HG02763 (cell line): ENCODE measurements at regions not wholly inside any gene's neighbourhood (a gene's known extent, or its start where the extent isn't known, plus 50 kb on each side); places are given as distances from the start of the nearest gene placed in this dataset.

Experiments
- ATAC-seq: cut with Tn5 transposase; IDR thresholded peaks from one replicate; pipeline ENCODE4 v1.9.1; 2021; ENCODE audit warnings: mild to moderate bottlenecking, moderate library complexity; ENCODE audit not compliant: unreplicated experiment

DNA sequence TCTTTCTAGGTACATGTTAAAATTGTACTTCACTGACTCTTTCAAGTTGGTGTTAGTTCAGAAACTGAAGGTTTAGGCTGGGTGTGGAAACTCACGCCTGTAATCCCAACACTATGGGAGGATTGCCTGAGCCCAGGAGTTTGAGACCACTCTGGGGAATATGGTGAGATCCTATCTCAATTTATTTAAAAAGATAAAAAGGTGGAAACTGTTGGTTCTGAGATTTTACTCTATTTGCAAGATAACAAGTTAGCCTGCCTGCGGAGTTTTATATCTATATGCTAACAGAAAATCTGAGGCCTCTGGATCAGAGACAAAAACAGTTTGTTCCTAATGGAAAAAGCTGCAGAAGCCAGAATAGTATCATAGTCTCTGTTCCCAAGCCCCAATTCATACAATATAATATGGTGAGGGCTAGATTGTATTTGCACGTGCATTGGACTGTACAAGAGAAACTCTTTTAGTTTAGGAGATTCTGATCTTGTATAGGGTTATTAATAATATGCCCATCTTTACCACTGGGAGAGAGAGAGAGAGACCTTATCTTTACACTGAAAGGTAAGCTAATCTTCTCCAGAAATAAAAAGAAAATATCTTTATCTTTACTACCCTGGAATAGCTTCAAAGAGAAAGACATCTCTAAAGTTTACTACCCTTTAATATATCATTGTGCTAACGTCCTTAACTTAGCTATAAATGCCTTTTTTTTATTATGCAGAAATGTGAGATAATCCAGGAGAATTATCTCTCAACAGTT, 1267.6 kb downstream of the OTOL1 start:
- ATAC-seq, result no peak

GRCh38 chr3:162764808-162765071, 1268.1 kb downstream of the OTOL1 start:
- ATAC-seq, result no peak

DNA sequence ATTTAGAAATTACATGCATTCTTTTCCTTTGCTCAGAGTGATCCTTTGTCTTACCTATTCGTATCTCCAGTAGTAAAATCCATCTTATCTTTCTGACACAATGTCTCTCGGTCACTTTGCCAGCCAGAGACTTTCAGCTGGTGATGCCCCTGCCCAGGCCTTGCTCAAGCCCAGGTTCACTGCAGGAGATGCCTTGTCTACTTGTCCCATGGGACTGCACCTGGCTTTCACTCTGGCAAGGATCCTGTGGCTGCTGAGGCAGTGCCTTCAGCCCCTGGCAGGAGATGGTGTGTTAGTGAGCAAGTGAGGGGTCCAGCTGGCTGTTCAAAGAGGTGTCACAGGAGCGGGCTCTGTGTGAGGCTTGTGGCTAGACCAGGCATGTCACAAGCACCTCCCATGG, 1268.9 kb downstream of the OTOL1 start:
- no peak for ATAC-seq

DNA sequence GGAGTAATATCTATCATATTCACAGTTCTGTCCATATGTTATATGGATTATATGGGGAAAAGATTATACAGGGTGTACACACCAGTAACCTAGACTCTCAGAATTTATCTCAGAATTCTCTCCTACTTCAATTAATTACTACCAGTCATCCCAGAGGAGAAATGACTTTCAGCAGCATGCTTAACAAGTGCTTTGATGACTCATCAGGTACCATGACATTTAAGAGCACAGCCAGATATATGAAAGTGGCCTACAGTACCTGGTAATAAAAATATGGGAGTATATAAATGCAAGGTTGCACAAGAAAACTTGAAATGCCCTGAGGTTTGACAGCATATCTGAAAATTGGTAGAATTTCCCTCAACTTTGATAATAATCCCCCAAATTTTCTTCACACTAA, 1273.0 kb downstream of the OTOL1 start:
- no peak for ATAC-seq

DNA sequence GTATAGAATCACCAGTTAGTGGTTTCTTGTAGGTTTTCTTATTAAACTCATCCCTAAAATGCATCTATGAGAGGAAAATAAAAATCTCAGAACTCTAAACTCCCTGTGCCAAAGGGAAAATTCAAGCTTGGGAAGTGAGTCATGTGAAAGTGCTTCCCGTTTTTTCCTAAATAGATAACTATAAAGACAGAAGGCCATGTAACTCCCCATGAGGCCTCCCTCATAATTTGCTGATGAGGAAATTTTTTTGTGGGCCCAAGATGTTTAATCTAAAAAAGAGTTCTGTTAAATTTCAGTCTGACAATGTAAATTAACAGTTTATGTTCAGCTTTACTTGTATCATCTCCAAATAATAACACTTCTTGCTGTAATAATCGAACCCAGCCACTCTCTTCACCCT, 1273.9 kb downstream of the OTOL1 start:
- ATAC-seq, result no peak

DNA sequence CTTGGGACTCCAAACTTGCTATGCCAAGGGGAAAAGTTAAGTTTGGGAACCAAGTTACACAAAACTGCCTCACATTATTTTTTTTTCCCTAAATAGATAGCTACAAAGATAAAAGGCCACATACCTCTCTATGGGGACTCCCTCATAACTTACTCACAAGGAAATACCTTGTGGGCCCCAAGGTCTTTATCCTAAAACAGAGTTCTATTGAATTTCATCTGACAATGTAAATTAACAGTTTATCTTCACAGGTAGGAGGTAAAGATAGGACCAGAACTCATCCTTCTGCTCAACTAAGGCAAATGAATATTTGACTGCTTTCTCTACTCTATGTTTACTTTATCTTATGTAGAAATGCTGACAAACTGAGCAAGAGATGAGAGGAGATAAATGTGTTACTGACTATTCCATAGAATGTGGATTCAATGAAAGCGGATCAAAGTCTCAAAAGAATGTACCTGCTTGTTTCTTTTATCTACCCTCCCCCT, 1278.0 kb downstream of the OTOL1 start:
- no peak for ATAC-seq

DNA sequence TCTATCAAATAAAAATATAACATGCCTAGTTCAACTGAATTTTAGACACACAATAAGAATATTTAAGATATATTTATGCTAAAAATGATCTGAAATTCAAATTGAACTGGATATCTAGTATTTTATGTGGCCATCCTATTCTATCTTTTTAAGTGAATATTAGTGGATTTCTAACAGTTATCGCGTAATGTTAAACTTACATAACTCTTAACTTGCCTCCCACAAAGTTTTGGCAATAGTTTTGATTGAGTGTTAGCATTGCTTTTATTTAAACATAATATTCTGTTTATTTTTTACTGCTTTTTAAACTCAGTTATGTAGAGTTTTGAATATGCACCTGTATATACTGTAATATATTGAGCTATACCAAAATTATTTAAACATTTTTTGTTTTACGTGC, 1279.5 kb downstream of the OTOL1 start:
- no peak for ATAC-seq

- ATAC-seq, result no peak
Measured at GRCh38 chr3:162777118-162777517, 1280.5 kb downstream of the OTOL1 start.

DNA sequence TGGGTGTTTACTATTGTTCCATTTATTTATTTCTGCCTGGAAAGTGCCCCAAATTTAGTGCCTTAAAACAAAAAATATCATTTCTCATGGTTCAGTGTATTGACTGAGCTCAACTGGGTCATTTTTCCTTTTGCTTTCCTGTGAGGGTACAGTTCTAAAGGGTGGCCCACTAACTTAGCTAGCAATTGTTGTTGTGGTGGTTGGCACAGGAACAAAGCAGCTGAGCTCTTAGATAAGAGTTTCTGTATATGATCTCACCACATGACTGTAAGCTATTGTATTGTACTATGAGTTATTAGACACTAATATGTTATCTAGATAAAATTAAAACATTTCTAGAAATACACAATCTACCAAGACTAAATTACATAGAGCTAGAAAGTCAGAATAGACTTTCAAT, 1283.7 kb downstream of the OTOL1 start:
- no peak for ATAC-seq

DNA sequence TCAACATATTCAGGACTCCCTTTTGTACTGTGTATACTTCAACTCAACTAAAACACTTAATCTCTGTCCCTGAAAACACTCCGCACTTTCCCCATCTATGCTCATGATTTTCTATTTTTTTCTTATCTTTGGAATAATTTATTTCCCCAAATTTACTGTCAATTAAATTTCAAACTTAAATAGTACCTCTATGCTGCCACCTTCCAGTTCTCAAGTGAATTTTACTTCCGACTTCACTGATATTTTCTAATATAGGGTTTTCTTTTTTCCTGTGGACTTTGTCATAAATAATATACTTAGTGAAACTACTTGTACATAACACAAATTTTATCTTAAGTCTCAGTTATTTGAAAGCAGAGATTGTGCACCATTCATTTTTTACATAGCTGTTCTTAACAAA, 1303.3 kb downstream of the OTOL1 start:
- no peak for ATAC-seq

GRCh38 chr3:162802228-162802965, 1305.8 kb downstream of the OTOL1 start:
- ATAC-seq, result no peak

DNA sequence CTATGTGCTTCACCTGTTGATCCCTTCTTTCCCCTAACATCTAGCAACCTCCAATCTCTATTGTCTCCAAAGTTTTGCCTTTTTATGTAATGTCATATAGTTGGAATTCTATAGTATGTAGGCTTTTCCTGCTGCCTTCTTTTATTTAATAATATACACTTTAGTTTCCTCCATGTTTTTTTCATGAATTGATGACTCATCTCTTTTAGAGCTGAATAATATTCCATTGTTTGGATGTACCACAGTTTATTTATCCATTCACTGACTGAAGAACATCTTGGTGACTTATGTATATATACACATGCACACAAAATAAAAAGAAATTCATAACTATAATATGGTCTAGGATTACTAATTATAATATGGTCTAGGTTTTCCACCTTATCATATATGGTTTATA, 1314.2 kb downstream of the OTOL1 start:
- ATAC-seq, result no peak

GRCh38 chr3:162842549-162843216, 1346.1 kb downstream of the OTOL1 start:
- ATAC-seq, result no peak

- no peak for ATAC-seq
Measured at GRCh38 chr3:162845918-162846317, 1349.3 kb downstream of the OTOL1 start.

GRCh38 chr3:162847511-162847910, 1350.9 kb downstream of the OTOL1 start:
- no peak for ATAC-seq

GRCh38 chr3:162863579-162863978, 1367.0 kb downstream of the OTOL1 start:
- ATAC-seq, result no peak

DNA sequence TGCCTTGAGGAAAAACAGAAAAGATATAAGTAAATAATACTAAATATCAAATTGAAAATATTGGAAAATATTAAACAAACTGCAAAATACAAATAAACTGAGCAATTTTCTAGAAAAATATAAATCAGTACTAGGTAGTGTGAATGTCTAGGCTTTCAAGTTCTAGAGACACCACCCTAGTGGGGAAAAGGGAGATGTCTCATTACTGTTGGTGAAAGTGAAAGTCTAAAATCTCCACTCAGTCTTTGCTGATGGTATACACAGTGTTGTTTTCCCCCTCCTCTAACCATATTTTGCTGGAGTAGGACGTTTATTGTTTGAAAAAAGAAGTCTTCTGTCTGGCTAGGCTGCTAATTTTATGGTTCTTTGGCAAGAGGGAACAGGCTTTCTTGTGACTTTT, 1368.9 kb downstream of the OTOL1 start:
- no peak for ATAC-seq

GRCh38 chr3:162879021-162879562, 1382.5 kb downstream of the OTOL1 start:
- ATAC-seq, result no peak

- ATAC-seq, result no peak
Measured at GRCh38 chr3:162884373-162884772, 1387.8 kb downstream of the OTOL1 start.

- no peak for ATAC-seq
Measured at GRCh38 chr3:162892921-162893793, 1396.5 kb downstream of the OTOL1 start.

GRCh38 chr3:162897291-162897690, 1400.7 kb downstream of the OTOL1 start:
- ATAC-seq, result no peak
